Mesenchymal stem cell (in vitro differentiated cells and primary cell): ENCODE measurements at regions not wholly inside any gene's neighbourhood (a gene's known extent, or its start where the extent isn't known, plus 50 kb on each side); places are given as distances from the start of the nearest gene placed in this dataset.

Experiments
- DNase-seq: peaks from one replicate; pipeline ENCODE4 v3.0.0-alpha.2; 2013
- H2AFZ ChIP-seq: one replicate; pipeline ENCODE4 v1.6.1; 2013; ENCODE audit warnings: low read depth, mild to moderate bottlenecking, control low read depth, inconsistent platforms, low read length, moderate library complexity
- H2AK5ac ChIP-seq: 2 replicates; pipeline ENCODE4 v1.6.1; 2013; ENCODE audit warnings: low read length, moderate library complexity, mild to moderate bottlenecking, inconsistent platforms; ENCODE audit not compliant: severe bottlenecking
- H2BK120ac ChIP-seq: one replicate; pipeline ENCODE4 v1.6.1; 2013; ENCODE audit warnings: low read depth, mild to moderate bottlenecking, inconsistent platforms, low read length, moderate library complexity
- H2BK12ac ChIP-seq, 2 experiments: one replicate each; pipeline ENCODE4 v1.6.1; 2013; ENCODE audit warnings: inconsistent platforms in 2 of 2, low read length in 2 of 2, mild to moderate bottlenecking in 2 of 2, moderate library complexity in 2 of 2, control low read depth in 1 of 2
- H2BK15ac ChIP-seq: one replicate; pipeline ENCODE4 v1.6.1; 2013; ENCODE audit warnings: mild to moderate bottlenecking, low read depth, inconsistent platforms; ENCODE audit not compliant: poor library complexity, severe bottlenecking
- H2BK5ac ChIP-seq: 2 replicates; pipeline ENCODE4 v1.6.1; 2013; ENCODE audit warnings: low read depth, mild to moderate bottlenecking, low read length, control low read depth, inconsistent platforms; ENCODE audit not compliant: poor library complexity, severe bottlenecking
- H3K14ac ChIP-seq, 2 experiments: one replicate each; pipeline ENCODE4 v1.6.1; 2013; ENCODE audit warnings: inconsistent platforms in 2 of 2, low read length in 2 of 2, control low read depth in 1 of 2, mild to moderate bottlenecking in 1 of 2, moderate library complexity in 1 of 2
- H3K18ac ChIP-seq, 2 experiments: one replicate each; pipeline ENCODE4 v1.6.1; 2013; ENCODE audit warnings: inconsistent platforms in 2 of 2, low read length in 2 of 2, control low read depth in 1 of 2, low read depth in 1 of 2, mild to moderate bottlenecking in 1 of 2
- H3K23ac ChIP-seq, 2 experiments: one replicate each; pipeline ENCODE4 v1.6.1; 2013; ENCODE audit warnings: inconsistent platforms in 2 of 2, low read length in 2 of 2, mild to moderate bottlenecking in 2 of 2, moderate library complexity in 2 of 2, control low read depth in 1 of 2
- H3K27ac ChIP-seq: 2 replicates; pipeline ENCODE4 v1.5.1; 2013; ENCODE audit warnings: mild to moderate bottlenecking, moderate library complexity, low read length, control low read depth, inconsistent platforms; ENCODE audit not compliant: poor library complexity, severe bottlenecking
- H3K27me3 ChIP-seq, 2 experiments: 2 replicates each; pipeline versions ENCODE4 v1.6.1 to v1.7.0; 2013; ENCODE audit warnings: low read length in 2 of 2, mild to moderate bottlenecking in 2 of 2, moderate library complexity in 2 of 2, control low read depth in 1 of 2, inconsistent platforms in 1 of 2; ENCODE audit not compliant: control insufficient read depth in 1 of 2, insufficient read depth in 1 of 2
- H3K36me3 ChIP-seq, 2 experiments: 2 replicates each; pipeline versions ENCODE4 v1.6.1 to v1.7.0; 2013; ENCODE audit warnings: low read length in 2 of 2, control low read depth in 1 of 2, inconsistent platforms in 1 of 2, low read depth in 1 of 2, mild to moderate bottlenecking in 1 of 2; ENCODE audit not compliant: insufficient read depth in 2 of 2, control insufficient read depth in 1 of 2
- H3K4ac ChIP-seq, 2 experiments: one replicate each; pipeline ENCODE4 v1.6.1; 2013; ENCODE audit warnings: inconsistent platforms in 2 of 2, low read length in 2 of 2, mild to moderate bottlenecking in 2 of 2, moderate library complexity in 2 of 2, control low read depth in 1 of 2, low read depth in 1 of 2
- H3K4me1 ChIP-seq: 2 replicates; pipeline ENCODE4 v1.6.1; 2013; ENCODE audit warnings: low read depth, low read length, control low read depth; ENCODE audit not compliant: control insufficient read depth, insufficient read depth
- H3K4me2 ChIP-seq: 2 replicates; pipeline ENCODE4 v1.6.1; 2013; ENCODE audit warnings: low read length, mild to moderate bottlenecking, inconsistent platforms; ENCODE audit not compliant: poor library complexity, severe bottlenecking
- H3K4me3 ChIP-seq, 2 experiments: 2 replicates each; pipeline versions ENCODE4 v1.5.1 to v1.7.0; 2013; ENCODE audit warnings: low read length in 2 of 2, mild to moderate bottlenecking in 2 of 2, control low read depth in 1 of 2, low read depth in 1 of 2; ENCODE audit not compliant: insufficient read depth in 1 of 2
- H3K79me1 ChIP-seq: replicated peaks from 2 replicates; pipeline ENCODE4 v1.6.1; 2013; ENCODE audit warnings: mild to moderate bottlenecking, control low read depth, low read length, inconsistent platforms; ENCODE audit not compliant: poor library complexity, severe bottlenecking
- H3K9ac ChIP-seq: 2 replicates; pipeline ENCODE4 v1.7.0; 2013; ENCODE audit warnings: mild to moderate bottlenecking, low read length, moderate library complexity
- H3K9me3 ChIP-seq: 2 replicates; pipeline ENCODE4 v1.7.0; 2013; ENCODE audit warnings: mild to moderate bottlenecking, low read length; ENCODE audit not compliant: control insufficient read depth
- H4K8ac ChIP-seq: one replicate; pipeline ENCODE4 v1.6.1; 2013; ENCODE audit warnings: inconsistent platforms, mild to moderate bottlenecking, low read length, moderate library complexity
- H4K91ac ChIP-seq: one replicate; pipeline ENCODE4 v1.6.1; 2013; ENCODE audit warnings: mild to moderate bottlenecking, low read length, inconsistent platforms
- WGBS: methylation state at CpG from one replicate; pipeline ENCODE4 v1.1.7; 2013; ENCODE audit warnings: mixed read lengths; 5-methylcytosine and 5-hydroxymethylcytosine counted together

DNA sequence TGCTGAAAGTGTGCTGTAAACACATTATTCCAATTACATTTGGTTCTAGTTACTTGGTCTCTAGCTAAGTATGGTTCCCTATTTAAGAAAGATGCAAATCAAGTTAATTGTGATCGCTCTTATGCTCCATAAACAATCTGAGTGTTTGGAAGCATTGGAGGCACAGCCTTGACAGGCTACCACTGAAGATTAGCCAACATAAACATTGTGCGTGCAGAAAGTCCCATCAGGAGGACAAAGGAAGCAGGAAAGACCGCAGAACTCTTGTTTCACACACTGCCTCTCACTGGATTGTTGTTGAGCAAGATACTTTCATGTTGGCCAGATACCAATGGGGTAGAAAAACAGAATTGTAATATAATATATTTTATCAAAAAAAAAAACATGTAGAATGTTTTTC lies 814.4 kb downstream of the EFNB2 start:
- no peak overlapping the region for H2BK12ac ChIP-seq
- WGBS = 32% methylated on average over 2 of the region's 3 CpGs
- H2BK120ac ChIP-seq = no peak overlapping the region
- no peak overlapping the region for H3K4ac ChIP-seq
- no peak overlapping the region for H3K9ac ChIP-seq
- H2BK15ac ChIP-seq = no peak overlapping the region
- H3K27me3 ChIP-seq = no peaks in the 10 kb centered on the region
- no peak overlapping the region for H2AFZ ChIP-seq
- H2AK5ac ChIP-seq = no peak overlapping the region
- no peak overlapping the region for H2BK5ac ChIP-seq
- no peak overlapping the region for H3K18ac ChIP-seq
- peaks cover 15% of the 10 kb centered on the region for H3K9me3 ChIP-seq
- peak; percentile 78 for DNase-seq
- no peak overlapping the region for H3K23ac ChIP-seq
- no peaks in the 10 kb centered on the region for H3K79me1 ChIP-seq
- no peaks in the 10 kb centered on the region for H3K36me3 ChIP-seq
- no peak overlapping the region for H3K14ac ChIP-seq
- no peak overlapping the region for H4K91ac ChIP-seq
- no peaks in the 10 kb centered on the region for H3K4me1 ChIP-seq
- H3K4me3 ChIP-seq = no peak overlapping the region
- H4K8ac ChIP-seq = no peak overlapping the region
- no peak overlapping the region for H3K4me2 ChIP-seq
- no peak overlapping the region for H3K27ac ChIP-seq

DNA sequence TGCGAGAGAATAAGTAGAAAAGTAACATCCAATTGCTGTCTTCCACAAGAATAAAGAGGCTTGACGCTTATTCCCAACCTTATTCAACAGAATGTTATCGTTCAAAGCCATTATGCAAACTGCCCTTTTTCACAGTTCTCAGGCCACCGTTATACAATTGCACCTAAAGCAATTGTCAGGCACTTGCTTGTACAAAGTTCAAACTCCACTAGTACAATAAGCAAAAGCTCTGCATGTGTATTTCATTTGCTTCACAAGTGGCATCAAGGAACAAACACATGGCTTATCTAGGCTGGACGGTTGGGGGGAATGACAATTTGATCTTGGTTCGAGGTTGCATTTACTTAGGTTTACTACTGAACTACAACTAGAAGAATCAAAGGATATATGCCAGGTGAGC lies 815.6 kb downstream of the EFNB2 start:
- Histone ChIP-seq H3K4me3 (no peak overlapping the region), H2BK12ac (no peak overlapping the region), H3K4me2 (no peak overlapping the region), H3K4ac (no peak overlapping the region), H2BK120ac (no peak overlapping the region), H2BK5ac (no peak overlapping the region), H3K9me3 (peaks cover 15% of the 10 kb centered on the region), H3K9ac (no peak overlapping the region), H3K79me1 (no peaks in the 10 kb centered on the region), H2AFZ (no peak overlapping the region), H3K18ac (no peak overlapping the region), H3K27me3 (no peaks in the 10 kb centered on the region), H3K27ac (no peak overlapping the region), H3K23ac (no peak overlapping the region), H3K14ac (no peak overlapping the region), H4K8ac (no peak overlapping the region), H3K36me3 (no peaks in the 10 kb centered on the region), H3K4me1 (no peaks in the 10 kb centered on the region), H4K91ac (no peak overlapping the region), H2BK15ac (no peak overlapping the region), H2AK5ac (no peak overlapping the region)
- WGBS = 97% methylated on average over 6 of the region's 6 CpGs
- no peak for DNase-seq

DNA sequence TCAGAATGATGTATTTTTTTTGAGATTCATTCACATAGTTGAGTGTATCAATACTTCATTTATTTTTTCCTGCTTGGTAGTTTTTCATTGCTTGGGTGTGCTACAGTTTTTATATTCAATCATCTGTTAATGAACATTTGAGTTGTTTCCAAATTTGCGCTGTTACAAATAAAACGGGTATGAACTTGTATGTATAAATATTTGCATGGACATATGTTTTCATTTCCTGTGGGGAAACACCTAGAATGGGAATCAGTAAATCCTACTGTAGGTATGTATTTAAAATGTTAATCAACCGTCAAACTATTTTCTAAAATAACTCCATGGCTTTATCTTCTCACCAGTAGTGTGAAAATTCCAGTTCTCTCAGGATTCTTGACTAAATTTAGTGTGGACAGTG lies 826.3 kb downstream of the EFNB2 start:
- Histone ChIP-seq H3K4ac (no peak overlapping the region), H2AK5ac (no peak overlapping the region), H3K14ac (no peak overlapping the region), H3K27me3 (no peaks in the 10 kb centered on the region), H2BK12ac (no peak overlapping the region), H3K27ac (no peak overlapping the region), H2BK5ac (no peak overlapping the region), H3K9ac (no peak overlapping the region), H4K8ac (no peak overlapping the region), H3K79me1 (no peaks in the 10 kb centered on the region), H3K36me3 (no peaks in the 10 kb centered on the region), H2AFZ (no peak overlapping the region), H3K4me2 (no peak overlapping the region), H2BK120ac (no peak overlapping the region), H3K9me3 (peaks cover 1% of the 10 kb centered on the region), H3K4me1 (no peaks in the 10 kb centered on the region), H3K4me3 (no peak overlapping the region), H3K23ac (no peak overlapping the region), H4K91ac (no peak overlapping the region), H3K18ac (no peak overlapping the region), H2BK15ac (no peak overlapping the region)
- no peak for DNase-seq
- WGBS = 80% methylated on average over 2 of the region's 3 CpGs

DNA sequence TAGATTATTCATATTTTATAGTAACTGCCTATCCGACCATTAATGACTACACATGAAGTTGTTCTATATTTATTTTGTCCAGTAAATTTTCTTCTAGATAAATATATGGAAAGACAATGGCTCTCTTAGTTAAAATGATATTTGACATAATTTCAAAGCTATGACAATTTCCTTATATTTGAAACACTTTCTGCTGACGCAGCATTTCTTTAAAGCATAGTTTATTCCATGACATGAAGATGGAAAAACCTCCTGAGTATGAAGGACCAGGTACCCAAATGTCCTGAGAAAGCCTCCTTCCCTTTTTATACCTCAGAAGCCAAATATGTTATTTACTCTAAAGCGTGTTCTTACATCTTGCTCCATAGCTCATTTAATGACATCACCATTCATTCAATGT lies 831.6 kb downstream of the EFNB2 start:
- Histone ChIP-seq H2AK5ac (no peak overlapping the region), H2BK120ac (no peak overlapping the region), H3K4ac (no peak overlapping the region), H3K27ac (no peak overlapping the region), H3K27me3 (no peaks in the 10 kb centered on the region), H4K8ac (no peak overlapping the region), H3K4me1 (peaks cover 1% of the 10 kb centered on the region), H3K23ac (no peak overlapping the region), H3K9me3 (peaks cover 4% of the 10 kb centered on the region), H3K36me3 (no peaks in the 10 kb centered on the region), H2BK12ac (no peak overlapping the region), H3K18ac (no peak overlapping the region), H2AFZ (no peak overlapping the region), H3K14ac (no peak overlapping the region), H3K9ac (no peak overlapping the region), H2BK5ac (no peak overlapping the region), H2BK15ac (no peak overlapping the region), H3K4me2 (no peak overlapping the region), H3K4me3 (no peak overlapping the region), H3K79me1 (no peaks in the 10 kb centered on the region), H4K91ac (no peak overlapping the region)
- WGBS = 97% methylated on average over 2 of the region's 3 CpGs
- no peak for DNase-seq
